Transverse colon (tissue), 4 donors: ENCODE measurements at regions not wholly inside any gene's neighbourhood (a gene's known extent, or its start where the extent isn't known, plus 50 kb on each side); places are given as distances from the start of the nearest gene placed in this dataset.

ENCODE experiments used
- CTCF ChIP-seq, 5 experiments: fragments of 200-600 bp in 3 of 5; fragments of 450-650 bp in 2 of 5; sonication (generic) in 3 of 5; IDR thresholded peaks; 1 replicate in 2 of 5; 2 replicates in 3 of 5; pipeline ENCODE4 v1.5.1; 2016 to 2017; ENCODE audit warnings: antibody characterized with exemption in 5 of 5, inconsistent platforms in 3 of 5, mild to moderate bottlenecking in 2 of 5, moderate library complexity in 1 of 5
- POLR2AphosphoS5 ChIP-seq, 3 donors: sonication (generic); formaldehyde crosslinking; IDR thresholded peaks; one replicate each; pipeline ENCODE4 v1.6.1; 2016; ENCODE audit warnings: antibody characterized with exemption in 3 of 3

GRCh38 chr13:56864451-56864850 is 276.3 kb upstream of the PRR20A start:
- TF ChIP-seq CTCF (IDR thresholded peaks at IDR 0.05): no peak
- no peak for TF ChIP-seq POLR2AphosphoS5 (IDR thresholded peaks at IDR 0.05)
